HFFc6 (cell line): ENCODE measurements at regions not wholly inside any gene's neighbourhood (a gene's known extent, or its start where the extent isn't known, plus 50 kb on each side); places are given as distances from the start of the nearest gene placed in this dataset.

Source experiments
- DNase-seq: peaks from one replicate; pipeline ENCODE4 v3.0.0-alpha.2; 2018
- H3K27ac Mint-ChIP-seq: 2 replicates; pipeline ENCODE4 v1.8.0; 2020; ENCODE audit warnings: mild to moderate bottlenecking, mixed read lengths
- H3K27me3 Mint-ChIP-seq: 2 replicates; pipeline ENCODE4 v1.8.0; 2021; ENCODE audit warnings: mild to moderate bottlenecking, moderate library complexity, mixed read lengths; ENCODE audit not compliant: insufficient read depth
- H3K36me3 Mint-ChIP-seq: 2 replicates; pipeline ENCODE4 v1.8.0; 2021; ENCODE audit warnings: low read depth, mixed read lengths
- H3K4me1 Mint-ChIP-seq: 2 replicates; pipeline ENCODE4 v1.8.0; 2020; ENCODE audit warnings: low read depth, mixed read lengths
- H3K4me3 Mint-ChIP-seq: 2 replicates; pipeline ENCODE4 v1.8.0; 2020; ENCODE audit warnings: mild to moderate bottlenecking, moderate library complexity, mixed read lengths
- H3K9me3 Mint-ChIP-seq: 2 replicates; pipeline ENCODE4 v1.8.0; 2020; ENCODE audit warnings: mild to moderate bottlenecking, mixed read lengths
- TF ChIP-seq, protein P1 (sequence below): fragments of 200-600 bp; sonication (generic); IDR thresholded peaks from 2 replicates; pipeline ENCODE4 v1.5.0; 2021; ENCODE audit warnings: antibody characterized with exemption, mild to moderate bottlenecking

DNA sequence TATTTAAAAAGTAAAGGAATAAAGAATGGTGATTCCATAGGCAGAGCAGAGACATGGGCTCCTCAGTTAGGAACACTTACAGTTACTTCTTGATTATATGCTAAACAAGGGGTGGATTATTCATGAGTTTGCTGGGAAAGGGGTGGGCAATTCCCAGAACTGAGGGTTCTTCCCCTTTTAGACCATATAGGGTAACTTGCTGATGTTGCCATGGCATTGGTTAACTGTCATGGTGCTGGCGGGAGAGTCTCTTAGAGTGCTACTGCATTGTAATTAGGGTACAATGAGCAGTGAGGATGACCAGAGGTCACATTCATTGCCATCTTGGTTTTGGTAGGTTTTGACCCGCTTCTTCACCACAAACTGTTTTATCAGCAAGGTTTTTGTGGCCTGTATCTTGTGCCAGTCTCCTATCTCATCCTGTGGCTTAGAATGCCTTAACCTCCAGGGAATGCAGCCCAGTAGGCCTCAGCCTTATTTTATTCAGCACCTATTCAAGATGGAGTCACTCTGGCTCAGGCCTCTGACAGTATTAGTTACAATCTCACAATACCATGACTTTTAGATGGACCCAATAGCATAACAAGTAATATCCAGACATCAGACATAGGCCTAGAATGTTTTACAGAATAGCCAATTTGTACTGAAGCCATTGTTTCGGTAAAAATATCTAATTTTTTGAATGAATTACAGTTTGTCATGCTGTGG, 106.8 kb downstream of the ZBTB18 start:
- TF ChIP-seq, protein P1, sequence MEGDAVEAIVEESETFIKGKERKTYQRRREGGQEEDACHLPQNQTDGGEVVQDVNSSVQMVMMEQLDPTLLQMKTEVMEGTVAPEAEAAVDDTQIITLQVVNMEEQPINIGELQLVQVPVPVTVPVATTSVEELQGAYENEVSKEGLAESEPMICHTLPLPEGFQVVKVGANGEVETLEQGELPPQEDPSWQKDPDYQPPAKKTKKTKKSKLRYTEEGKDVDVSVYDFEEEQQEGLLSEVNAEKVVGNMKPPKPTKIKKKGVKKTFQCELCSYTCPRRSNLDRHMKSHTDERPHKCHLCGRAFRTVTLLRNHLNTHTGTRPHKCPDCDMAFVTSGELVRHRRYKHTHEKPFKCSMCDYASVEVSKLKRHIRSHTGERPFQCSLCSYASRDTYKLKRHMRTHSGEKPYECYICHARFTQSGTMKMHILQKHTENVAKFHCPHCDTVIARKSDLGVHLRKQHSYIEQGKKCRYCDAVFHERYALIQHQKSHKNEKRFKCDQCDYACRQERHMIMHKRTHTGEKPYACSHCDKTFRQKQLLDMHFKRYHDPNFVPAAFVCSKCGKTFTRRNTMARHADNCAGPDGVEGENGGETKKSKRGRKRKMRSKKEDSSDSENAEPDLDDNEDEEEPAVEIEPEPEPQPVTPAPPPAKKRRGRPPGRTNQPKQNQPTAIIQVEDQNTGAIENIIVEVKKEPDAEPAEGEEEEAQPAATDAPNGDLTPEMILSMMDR, result no peak

DNA sequence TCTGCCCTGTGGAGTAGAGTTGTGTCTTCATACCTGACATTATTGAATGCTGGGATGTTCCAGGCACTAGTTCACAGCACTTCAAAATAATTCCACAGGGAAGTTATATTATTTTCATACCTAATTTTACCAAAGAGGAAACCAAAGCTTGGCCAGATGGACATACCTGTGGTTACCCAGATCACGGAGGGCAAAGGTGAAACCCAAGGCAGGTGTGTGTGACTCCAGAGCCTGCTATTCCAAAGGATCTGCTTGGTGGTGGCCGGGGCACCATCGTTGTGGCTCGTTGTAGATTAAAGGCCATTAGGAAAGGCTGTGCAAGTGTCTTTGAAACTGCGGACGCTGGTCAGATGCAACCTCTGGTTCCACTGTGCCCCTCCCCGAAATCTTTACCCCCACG, 108.6 kb downstream of the ZBTB18 start:
- TF ChIP-seq, protein P1, result no peak
- Mint-ChIP-seq H3K27ac (no peak overlapping the region), H3K27me3 (peaks cover 2% of the 10 kb centered on the region; the same call in 1 of the 2 replicates), H3K4me3 (no peak overlapping the region), H3K9me3 (no peaks in the 10 kb centered on the region), H3K4me1 (peaks cover 20% of the 10 kb centered on the region), H3K36me3 (no peaks in the 10 kb centered on the region; the same call in 1 of the 2 replicates)
- DNase-seq, result no peak

More for the DNA sequence above, 106.8 kb downstream of the ZBTB18 start:
- H3K4me3 Mint-ChIP-seq, result no peak overlapping the region
- H3K27ac Mint-ChIP-seq, result no peak overlapping the region
- peaks cover 20% of the 10 kb centered on the region for H3K4me1 Mint-ChIP-seq
- peaks cover 2% of the 10 kb centered on the region; the same call in 1 of the 2 replicates for H3K27me3 Mint-ChIP-seq
- DNase-seq, result no peak
- no peaks in the 10 kb centered on the region; the same call in 1 of the 2 replicates for H3K36me3 Mint-ChIP-seq
- H3K9me3 Mint-ChIP-seq, result no peaks in the 10 kb centered on the region

DNA sequence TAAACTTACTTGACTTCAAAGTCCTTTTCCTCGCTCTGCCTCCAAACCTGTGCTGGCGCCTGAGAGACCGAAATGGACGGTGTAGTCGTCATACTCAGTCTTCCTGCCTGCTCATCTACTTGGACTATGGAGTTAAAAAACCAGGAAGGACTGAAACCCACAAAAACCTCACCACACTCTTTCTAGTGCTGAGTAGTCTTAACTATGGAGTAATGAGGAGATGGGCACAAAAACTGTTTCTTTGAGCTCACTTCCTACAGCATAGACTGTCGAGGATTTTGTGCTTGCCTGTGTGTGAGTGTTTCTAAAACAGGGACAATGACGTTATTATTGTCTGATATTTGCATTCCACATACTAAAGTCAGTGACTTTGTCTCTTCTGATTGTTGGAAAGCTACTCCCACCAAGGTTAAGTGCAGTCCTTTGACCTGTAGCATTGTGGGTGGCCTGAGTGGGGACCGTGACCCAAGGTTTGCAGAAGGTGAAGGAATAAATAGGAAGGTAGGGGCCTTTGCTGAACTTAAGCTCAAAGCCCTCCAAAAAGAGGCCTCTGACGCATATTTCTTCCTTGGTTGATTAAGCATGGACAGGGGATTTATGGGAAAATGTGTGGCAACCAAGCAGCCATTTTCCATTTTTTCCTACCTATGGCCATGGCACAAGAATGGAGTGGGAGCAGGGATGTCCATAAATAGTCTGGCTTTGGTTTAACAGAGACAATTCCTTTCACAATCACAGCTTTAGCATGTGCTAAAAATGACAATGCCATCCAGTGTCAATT, 109.6 kb downstream of the ZBTB18 start:
- no peak for DNase-seq
- Mint-ChIP-seq H3K36me3 (no peaks in the 10 kb centered on the region; the same call in 1 of the 2 replicates), H3K4me3 (no peak overlapping the region), H3K27me3 (peaks cover under 1% of the 10 kb centered on the region; the same call in 1 of the 2 replicates), H3K27ac (no peak overlapping the region), H3K9me3 (no peaks in the 10 kb centered on the region), H3K4me1 (peaks cover 20% of the 10 kb centered on the region)
- TF ChIP-seq, protein P1, result no peak

DNA sequence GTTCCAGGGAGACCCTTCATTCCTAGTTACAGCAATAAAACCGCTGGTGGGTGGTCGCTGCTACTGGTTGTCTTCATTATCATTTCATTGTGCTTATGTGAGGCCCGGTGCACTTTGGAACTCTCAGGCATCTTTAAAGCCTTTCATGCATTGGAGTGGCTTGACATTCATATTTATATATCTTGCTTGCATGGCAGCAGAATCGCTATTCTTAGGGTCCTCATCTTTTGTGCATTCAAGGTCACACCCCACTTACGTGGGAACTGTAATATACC, 110.1 kb downstream of the ZBTB18 start:
- DNase-seq, result no peak
- Mint-ChIP-seq H3K4me1 (peaks cover 20% of the 10 kb centered on the region), H3K9me3 (no peaks in the 10 kb centered on the region), H3K4me3 (no peak overlapping the region), H3K27me3 (no peaks in the 10 kb centered on the region; the same call in 1 of the 2 replicates), H3K27ac (no peak overlapping the region), H3K36me3 (no peaks in the 10 kb centered on the region; the same call in 1 of the 2 replicates)
- TF ChIP-seq, protein P1, result no peak

DNA sequence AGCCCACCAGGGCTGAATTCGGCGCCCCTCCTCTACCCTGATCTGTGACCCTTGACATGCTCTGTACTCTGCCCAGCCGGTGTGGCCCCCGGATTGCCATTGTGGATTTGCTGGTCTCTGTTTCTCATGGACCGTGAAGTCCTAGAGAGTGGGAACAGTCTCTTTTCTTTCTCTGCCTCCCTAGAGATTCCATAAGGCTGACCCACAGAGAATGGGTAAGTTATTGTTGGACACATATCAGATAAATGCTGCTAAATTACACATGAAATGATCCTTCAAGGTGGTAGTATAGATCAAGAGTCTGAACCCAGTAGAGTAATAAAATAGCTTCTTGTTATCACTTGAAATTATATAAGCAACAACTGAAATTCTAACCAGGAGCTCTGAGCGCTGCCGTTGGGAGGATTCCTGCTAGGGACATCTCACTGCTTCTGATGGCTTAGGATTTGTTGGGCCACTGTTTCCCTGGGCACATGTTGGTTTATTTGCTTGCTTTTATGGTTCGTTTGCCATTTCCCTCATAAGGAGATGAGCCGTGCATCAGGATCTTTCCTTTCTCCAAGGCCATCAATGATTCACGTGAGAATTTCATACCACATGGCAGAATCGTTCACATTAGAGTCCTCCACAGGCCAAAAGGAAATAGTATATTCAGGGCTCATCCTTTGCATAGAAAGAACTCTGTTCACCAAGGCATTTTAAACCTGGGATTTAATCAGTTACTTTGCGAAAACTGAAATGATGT, 111.9 kb downstream of the ZBTB18 start:
- peak; percentile 36 for DNase-seq
- peaks cover 20% of the 10 kb centered on the region for H3K4me1 Mint-ChIP-seq
- H3K27me3 Mint-ChIP-seq, result no peaks in the 10 kb centered on the region; the same call in 1 of the 2 replicates
- peak overlapping the region; percentile 69; the same call in 1 of the 2 replicates for H3K4me3 Mint-ChIP-seq
- H3K9me3 Mint-ChIP-seq, result no peaks in the 10 kb centered on the region
- H3K27ac Mint-ChIP-seq, result no peak overlapping the region
- TF ChIP-seq, protein P1, result no peak
- no peaks in the 10 kb centered on the region; the same call in 1 of the 2 replicates for H3K36me3 Mint-ChIP-seq
